HG03066 (cell line): ENCODE measurements at regions not wholly inside any gene's neighbourhood (a gene's known extent, or its start where the extent isn't known, plus 50 kb on each side); places are given as distances from the start of the nearest gene placed in this dataset.
"Not testable (repeated sequence)": the region's sequence is repeated elsewhere in the genome, so short reads cannot be mapped to it uniquely, and the experiment has no call there.

Source experiments
- ATAC-seq: cut with Tn5 transposase; IDR thresholded peaks from one replicate; pipeline ENCODE4 v1.9.1; 2021; ENCODE audit warnings: low read depth; ENCODE audit not compliant: unreplicated experiment

- no peak for ATAC-seq
Measured at GRCh38 chr4:188282471-188283232, 143.4 kb downstream of the TRIML1 start.

- no peak for ATAC-seq
Measured at GRCh38 chr4:188287169-188287894, 148.1 kb downstream of the TRIML1 start.

GRCh38 chr4:188289531-188290125 is 150.4 kb downstream of the TRIML1 start:
- no peak for ATAC-seq

DNA sequence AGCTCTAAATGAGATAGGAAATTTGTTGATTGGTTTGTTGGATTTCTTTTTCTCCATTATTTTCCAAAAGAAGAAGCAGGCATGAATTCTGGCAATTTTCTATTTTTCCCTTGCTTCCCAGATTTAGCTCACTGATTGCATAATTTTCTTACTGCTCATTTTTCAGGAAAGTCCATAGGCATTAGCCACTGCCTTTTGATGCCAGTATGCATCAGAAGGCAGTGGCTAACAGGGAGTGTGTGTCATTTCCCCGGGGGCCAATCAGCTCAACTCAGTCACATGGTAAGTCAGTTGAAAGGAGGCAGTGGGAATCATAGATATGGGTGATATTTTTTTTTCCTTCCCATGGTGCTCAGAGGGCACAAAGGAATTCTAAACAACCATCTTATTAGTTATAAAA is 156.7 kb downstream of the TRIML1 start:
- no peak for ATAC-seq

DNA sequence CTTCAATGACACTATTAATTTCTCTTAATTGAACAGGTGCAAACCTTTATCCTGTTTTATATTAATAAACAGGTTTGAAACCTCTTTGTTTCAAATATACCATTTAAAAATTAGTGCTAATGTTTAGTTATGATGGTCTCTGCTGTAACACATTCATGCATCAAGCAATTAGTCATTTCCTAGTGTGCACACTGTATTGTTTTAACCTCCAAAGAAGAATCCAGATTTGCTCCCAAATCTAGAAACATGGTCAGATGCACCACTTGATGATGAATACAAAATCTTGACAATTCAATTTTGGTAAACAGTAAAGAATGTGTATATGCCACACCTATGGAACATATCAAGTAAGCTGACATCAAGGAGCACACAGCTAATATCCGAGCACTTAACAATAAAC is 157.1 kb downstream of the TRIML1 start:
- ATAC-seq, result no peak

DNA sequence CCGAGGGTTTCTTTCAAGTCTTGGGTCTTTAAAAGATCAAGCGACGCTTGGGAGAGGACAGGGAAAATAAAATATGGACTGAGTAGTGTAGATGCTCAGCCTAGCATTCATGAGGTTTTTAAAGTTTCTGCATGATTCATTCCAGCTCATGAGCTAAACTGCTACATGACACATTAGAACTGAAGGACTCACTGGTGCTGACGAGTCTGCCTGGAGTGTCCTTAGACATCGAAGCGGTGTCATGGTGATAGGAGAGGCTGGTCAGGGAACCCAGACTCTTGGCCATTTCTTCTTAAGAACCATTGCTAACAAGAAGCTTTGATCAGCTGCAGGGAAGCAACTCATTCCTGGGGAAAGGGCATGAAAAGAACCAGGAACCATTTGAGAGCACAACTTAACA is 158.6 kb downstream of the TRIML1 start:
- ATAC-seq, result no peak

GRCh38 chr4:188299161-188299560 is 159.9 kb downstream of the TRIML1 start:
- no peak for ATAC-seq

DNA sequence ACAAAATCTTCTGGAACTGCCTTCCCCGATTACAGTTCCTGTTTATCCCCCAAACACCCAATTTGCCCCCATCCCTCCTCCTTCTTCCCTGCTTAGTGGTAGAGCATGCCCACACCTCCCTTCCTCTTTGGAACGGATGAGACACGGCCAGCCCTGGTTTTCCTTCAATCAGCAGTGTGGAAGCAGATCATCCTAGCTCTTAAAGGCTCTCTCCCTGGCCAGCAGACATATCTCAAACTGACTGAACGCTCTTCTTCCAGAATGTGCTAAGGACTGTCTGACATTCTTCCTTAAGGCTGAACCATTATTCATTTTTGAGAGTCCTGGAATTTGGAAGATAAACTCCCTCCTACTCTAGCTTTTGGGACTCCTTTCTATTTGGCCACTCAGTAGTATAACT is 161.1 kb downstream of the TRIML1 start:
- ATAC-seq, result no peak

DNA sequence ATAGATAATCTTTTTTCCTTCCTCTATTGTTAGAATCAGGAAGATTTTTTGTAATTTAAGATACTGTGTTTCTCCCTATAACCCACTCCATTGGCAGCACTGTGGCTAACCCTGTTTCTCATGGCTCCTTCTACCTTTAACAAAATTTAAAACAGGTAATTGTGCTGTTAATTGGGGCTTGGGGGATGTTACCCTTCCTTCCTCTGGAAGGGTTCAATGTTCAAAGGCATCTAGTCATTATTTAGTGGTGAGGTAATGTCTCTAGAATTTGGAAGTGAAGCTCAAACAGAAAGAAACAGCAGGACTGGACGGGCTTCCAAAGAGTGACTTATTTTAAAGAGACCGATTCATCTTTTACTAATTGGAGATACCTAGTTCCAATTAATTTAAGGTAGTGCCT is 166.4 kb downstream of the TRIML1 start:
- no peak for ATAC-seq

DNA sequence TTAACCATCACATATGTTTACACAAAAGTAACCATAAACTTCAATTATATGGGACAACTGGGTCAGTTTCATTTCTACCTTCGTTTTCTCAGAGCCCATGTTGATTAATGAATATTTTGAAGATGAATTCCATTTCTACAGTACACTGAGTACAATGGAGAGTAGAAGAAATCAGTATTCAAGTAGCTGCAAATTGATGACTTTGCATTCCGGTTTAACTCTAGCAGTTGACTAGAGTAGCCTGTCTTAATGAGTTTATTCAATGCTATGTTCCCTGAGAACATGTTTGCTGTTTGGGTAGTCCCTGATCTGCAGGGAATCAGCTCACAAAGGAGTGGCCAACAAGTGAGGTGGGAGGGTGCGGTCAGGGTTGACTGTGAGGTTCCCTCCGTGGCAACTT is 168.3 kb downstream of the TRIML1 start:
- no peak for ATAC-seq

- no peak for ATAC-seq
Measured at GRCh38 chr4:188308142-188308541, 168.9 kb downstream of the TRIML1 start.

- no peak for ATAC-seq
Measured at GRCh38 chr4:188316391-188316790, 177.2 kb downstream of the TRIML1 start.

- no peak for ATAC-seq
Measured at GRCh38 chr4:188328966-188329365, 189.7 kb downstream of the TRIML1 start.

DNA sequence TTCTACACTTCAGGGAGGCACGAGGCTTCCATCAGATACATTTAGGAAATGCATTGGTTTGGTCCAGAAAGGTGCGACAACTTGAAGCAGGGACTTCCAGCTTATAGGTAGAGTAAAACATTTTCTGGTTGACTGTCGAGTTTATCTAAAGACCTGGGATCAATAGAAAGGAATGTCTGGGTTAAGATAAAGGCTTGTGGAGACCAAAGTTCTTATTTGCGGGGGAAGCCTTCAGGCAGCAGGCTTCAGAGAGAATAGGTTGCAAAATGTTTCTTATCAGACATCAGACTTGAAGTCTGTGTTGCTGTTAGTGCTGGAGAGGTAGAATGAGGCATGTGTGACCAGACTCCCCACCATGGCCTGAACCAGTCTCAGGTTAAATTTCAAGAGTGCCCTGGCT is 190.3 kb downstream of the TRIML1 start:
- ATAC-seq, result no peak

DNA sequence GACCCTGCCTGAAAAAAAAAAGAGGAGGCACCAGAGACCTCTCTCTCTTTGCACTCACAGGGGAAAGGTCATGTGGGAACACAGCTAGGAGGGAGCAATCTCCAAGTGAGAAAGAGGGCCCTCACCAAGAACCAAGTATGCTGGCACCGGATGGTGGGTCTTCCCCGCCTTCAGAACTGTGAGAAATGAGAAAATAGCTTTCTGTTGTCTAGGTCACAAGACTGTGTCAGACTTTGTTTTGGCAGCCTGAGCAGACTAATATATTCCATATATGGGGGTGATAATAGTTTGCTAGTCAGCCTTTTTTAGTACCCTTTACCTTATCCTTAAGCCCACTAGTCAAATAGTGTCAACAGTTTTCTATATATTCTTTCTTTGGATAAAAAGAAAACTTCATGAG is 193.0 kb downstream of the TRIML1 start:
- no peak for ATAC-seq

DNA sequence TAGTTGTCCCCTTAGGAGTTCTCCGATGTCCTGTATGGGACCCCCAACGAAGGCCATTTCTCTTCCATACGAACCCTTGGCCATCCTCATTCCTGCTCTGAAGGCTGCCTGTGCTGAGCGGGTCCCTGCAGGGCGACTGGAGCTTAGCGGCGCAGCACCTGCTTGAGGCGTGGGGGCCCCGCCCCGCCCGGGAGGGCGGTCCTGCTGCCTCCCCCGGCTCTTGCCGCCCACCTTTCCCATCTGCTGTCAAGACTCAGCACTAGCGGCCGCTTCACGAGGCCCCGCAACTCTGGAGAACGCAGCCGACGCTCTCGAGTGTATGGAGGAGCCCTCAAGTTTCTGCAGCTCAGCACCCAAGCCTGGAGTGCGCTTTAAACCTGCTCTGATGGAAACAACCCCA is 197.7 kb downstream of the TRIML1 start:
- no peak for ATAC-seq

DNA sequence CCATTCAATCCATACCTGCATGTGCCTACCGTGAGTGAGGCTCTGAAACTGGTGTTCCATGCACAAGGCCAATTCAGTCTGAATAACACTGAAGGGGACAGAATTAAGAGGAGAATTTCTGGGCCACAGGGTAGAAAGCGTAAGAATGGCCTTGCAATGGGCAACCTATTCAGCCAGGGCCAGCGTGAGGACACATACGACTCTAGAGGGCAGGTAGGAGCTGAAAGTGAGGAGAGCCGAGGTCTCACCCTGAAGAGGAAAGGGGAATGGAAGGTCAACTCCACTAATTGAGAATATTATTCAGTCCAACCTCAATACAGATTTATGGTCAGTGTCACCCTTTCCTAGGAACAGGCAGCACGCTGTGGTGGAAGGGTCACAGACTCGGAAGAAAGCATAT is 202.2 kb downstream of the TRIML1 start:
- ATAC-seq, result no peak

DNA sequence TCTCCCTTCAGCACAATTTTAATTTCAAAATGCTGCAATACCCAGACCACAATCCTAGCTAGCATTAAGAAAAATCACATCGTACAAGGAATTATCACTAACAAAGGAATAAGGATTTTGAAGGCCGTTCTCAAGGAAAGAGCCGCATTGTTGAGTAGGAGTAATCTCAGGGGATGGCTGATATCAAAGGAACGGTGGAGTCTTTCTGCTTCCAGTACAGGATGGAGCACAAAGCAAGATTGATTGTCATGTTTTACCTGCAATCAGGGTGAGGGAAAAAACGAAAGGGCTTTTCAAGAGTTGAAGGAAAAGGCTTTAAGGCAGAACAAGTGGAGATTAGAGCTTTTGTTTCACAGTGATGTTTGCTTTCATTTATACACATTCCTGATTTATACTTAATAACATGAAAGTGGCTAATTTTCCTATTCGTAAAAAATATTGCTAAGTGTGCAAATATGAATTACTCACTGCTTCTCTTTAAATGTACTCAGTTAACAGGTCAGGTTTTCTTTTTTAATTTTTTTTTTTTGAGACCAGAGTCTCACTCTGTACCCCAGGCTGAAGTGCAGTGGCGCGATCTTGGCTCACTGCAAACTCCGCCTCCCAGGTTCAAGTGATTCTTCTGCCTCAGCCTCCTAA is 207.0 kb downstream of the TRIML1 start:
- no peak for ATAC-seq

- no peak for ATAC-seq
Measured at GRCh38 chr4:188347339-188347738, 208.1 kb downstream of the TRIML1 start.

DNA sequence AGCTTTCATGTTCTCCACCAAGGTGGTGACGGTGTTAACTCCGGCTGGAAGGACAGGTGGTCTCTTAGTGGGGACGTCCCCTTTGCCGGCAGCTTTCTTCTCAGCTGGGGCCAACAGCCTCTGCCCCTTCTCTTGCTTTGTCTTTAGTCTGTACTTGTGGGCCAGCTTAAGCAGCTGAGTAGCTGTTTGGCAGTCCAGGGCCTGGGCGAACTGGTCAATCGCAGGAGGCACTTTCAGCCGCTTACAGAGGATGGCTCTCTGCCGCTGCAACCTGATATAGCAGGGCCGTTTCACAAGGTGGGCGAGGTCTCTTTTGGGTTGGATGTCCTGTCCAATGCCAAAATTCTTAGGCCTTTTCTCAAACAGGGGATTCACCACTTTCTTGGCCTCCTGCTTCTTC is 210.3 kb downstream of the TRIML1 start:
- not testable (repeated sequence) for ATAC-seq

DNA sequence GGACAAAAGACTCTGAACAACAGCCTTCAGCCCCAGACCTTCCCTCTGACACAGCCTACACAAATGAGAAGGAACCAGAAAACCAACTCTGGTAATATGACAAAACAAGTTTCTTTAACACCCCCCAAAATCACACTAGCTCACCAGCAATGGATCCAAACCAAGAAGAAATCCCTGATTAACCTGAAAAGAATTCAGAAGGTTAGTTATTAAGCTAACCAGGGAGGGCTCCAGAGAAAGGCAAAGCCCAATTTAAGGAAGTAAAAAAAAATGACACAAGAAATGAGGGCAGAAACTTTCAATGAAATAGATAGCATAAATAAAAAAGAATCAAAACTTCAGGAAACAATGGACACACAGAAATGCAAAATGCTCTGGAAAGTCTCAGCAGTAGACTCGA is 224.0 kb downstream of the TRIML1 start:
- no peak for ATAC-seq
